ENCODE measurements at regions not wholly inside any gene's neighbourhood (a gene's known extent, or its start where the extent isn't known, plus 50 kb on each side); places are given as distances from the start of the nearest gene placed in this dataset.
A peak's percentile ranks its signal among the peaks of the same experiment; 100 is the strongest.

DNA sequence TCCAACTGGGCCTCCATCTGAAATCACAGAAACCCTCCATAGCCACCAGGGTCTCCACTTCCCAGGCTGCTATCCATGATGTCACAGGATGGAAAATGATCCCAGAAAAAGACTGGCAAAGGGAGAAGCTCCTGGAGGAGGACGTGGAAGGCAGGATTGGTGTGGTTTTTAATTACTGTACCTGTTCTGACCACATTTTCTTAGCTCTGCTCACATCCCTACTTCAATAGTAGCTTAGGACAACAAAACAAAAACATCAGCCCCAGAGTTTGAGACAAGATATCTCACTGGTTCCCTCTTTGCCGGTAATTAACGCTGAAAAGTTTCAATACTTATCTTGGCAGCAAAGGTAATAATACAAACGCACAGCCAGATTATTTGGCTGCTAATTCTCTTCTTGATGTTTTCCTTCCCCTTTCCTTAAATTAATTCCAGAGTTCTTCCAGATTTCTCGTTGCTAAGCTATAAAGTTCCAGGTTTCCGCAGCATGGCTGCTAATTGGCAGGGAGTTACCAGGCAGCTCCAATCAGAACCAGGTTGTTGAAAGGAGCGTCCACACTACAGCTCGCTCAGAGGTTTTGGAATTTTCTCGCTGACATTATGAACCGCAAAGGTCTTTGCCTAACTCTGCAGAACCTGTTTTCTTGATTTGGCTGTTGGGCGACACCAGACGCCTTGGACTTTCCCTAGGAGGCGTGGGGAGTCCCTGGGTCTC is 263.4 kb downstream of the MRTFB start:
- no peak for DNase-seq (ENCODE audit: low spot score)

DNA sequence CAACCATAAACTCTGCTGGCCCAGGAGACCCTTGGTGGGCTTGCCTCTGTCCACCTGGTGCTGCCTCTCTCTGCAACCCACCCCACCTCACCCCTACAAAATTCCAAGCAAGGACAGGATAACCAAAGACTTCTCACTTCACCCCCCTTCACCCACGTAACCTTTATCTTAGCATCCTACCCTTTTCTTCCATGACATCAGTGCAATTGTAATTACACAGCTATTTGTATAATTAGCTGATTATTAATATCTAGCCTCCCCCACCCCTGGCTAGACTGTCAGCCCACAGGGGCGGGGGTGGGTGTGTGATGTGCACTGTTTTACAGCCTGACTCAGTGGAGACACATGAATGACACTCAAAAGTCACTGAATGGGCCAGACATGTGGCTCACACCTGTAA is 262.2 kb downstream of the MRTFB start:
- no peak for DNase-seq (ENCODE audit: low spot score)

DNA sequence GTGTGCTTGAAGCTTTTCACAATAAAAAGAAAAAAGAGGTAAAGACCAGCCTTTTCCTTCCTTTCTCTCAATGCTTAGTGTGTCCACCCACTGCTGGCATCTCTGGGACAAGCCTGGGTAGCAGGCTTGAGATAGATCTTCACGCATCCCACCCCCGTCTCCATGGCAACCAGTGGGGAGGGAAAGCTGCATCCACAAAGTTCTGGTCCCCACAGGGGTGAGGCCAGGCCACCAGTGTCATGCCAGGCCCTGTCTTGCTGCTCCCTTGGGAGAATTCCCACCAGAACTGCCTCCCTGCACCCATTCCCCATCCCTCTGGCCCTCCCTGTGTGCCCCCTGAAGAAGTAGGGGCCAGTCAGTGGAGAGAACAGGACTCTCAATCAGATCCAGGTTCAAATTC is 259.9 kb downstream of the MRTFB start:
- DNase-seq (ENCODE audit: low spot score), result no peak

DNA sequence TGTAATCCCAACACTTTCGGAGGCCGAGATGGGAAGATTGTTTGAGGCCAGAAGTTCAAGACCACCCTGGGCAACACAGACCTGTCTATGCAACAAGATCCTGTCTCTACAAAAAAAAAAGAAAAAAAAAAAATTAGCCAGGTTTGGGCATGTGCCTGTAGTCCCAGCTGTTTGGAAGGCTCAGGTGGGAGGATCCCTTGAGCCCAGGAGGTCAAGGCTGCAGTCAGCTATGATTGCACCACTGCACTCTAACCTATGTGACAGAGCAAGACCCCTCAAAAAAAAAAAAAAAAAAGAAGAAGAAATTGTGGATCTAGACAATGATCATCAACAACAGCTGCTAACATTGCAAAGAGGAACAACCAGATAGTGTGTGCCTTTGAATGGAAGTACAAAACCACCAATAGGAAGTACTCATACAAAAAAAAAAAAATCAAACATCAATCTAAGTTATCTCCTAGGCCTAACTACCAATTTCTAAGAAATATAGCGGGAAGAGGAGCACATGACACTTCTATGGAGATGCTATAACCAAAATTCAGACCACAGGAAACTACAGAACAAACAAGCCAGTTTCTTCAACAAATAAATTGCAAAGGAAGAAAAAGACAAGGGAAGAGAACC is 258.7 kb downstream of the MRTFB start:
- no peak for DNase-seq (ENCODE audit: low spot score)

DNA sequence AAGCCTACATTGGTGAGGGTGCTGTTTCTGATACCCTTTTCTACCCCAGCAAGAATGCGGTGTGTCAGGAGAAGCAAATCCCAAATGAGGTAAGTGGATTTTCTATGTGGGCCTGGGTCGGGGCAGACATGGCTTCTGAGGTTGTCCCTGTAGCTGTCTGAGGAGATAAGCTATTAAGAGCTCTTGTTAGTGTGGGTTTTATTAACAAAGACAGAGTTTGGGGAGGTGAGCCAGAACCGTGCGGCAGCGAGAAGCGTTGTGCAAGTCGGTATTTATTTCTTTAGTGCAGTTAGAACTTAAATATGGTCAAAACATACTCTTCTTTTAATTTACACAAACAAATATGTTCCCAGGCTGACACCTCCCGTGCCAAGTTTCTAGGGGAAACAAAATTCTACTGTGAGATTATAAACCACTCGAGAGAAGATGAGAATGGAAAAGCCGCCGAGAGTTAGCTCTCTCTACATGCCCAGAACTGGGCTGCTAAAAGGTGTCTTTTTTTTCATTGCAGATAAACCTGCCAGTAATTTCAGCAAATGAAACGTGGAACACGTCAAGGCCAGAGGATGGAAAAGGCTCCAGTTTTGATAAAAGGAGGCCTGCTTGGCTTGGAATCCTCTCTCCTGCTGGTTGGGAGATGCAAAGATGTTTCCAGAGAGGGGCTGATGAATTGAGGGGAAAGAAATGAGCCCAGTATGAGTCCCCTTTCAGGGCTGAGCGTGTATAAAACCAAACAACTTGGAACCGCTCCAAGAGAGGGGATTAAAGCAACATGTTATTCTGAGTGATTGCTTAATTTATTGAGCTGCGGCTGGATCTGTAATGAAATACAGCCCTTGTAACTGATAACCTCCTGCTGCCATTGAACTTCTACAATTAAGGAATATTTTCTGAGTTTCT is 254.6 kb downstream of the MRTFB start:
- peak; percentile 53 for DNase-seq (ENCODE audit: low spot score)

DNA sequence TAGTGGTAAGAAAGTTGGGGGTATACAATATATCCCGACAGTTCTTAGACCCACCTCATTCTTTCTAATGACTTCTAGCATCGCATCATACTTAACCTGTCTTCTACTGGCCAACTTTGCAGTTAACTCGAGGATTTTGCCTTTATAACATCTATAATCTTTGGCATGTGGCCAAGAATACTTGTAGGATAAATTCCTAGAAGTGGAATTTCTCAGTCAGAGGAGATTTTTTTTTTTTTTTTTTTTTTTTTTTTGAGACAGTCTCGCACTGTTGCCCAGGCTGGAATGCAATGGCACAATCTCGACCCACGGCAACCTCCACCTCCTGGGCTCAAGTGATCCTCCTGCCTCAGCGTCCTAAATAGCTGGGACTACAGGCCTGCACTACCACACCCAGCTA is 253.5 kb downstream of the MRTFB start:
- DNase-seq (ENCODE audit: low spot score), result no peak

DNA sequence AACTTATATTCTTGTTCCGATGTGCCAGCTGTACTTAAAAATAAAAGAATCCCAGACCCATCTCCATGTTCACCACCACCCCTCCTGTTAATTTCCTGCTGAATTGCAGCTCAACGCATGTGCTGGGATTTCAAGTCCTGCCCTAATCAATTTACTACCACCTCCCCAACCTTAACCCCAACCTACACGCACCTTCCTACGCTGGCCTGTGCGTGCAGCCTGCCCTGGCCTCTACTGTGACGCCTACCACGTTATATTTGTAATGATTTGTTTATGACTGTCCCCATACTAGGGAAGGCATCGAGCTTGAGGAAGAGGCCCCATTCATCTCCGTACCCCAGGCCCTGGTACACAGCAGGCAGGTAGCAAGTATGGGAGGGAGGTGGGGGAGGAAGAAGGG is 251.1 kb downstream of the MRTFB start:
- DNase-seq (ENCODE audit: low spot score), result no peak

DNA sequence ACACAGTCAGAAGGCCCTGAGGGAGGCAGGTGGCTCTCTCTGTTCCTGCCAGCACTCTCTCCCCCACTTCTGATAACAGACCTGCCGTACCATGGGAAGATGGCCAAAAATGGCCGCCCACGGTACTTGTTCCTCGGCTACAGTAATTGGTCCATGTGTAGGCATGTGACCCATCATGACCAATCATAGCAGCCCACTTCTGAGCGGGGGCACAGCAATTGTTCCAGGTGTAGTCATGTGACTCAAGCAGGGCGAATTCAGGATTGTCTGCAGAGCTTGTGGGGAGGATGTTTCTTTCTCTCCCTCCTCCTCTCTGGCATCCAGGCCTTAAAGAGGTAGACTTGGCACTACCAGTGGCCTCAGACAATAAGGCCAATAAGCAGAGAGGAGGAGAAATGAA is 250.4 kb downstream of the MRTFB start:
- DNase-seq (ENCODE audit: low spot score), result no peak

DNA sequence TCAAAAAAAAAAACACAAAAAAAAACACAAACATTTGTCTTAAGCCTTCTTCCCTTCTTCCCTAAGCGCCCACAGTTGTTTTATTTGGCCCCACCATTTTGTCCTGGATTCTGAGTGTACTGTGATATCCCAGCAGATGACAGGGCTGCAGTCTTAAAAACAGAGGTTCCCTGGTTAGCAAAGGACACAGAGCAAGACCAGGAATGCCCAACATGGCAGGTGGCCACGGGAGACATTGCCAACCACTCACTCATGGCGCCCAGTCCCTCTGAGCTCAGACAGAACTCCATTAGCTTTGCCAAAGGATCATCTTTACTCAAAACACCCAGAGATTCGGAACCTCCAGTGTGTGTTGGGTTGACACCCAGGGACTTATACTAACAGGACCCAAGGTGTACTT is 249.3 kb downstream of the MRTFB start:
- DNase-seq (ENCODE audit: low spot score), result no peak
